Stimulated activated naive CD8-positive, alpha-beta T cell treated with anti-CD3 and anti-CD28 coated beads, Interleukin-15, Interleukin-2, amounts not matched to agents 100 U/mL and 50 U/mL, for 24 hours (primary cell): ENCODE measurements at regions not wholly inside any gene's neighbourhood (a gene's known extent, or its start where the extent isn't known, plus 50 kb on each side); places are given as distances from the start of the nearest gene placed in this dataset.

Experiments
- ATAC-seq: fragments of 150-1000 bp; cut with Tn5 transposase; one replicate; pipeline ENCODE4 v1.10.0; 2021
- DNase-seq: peaks from one replicate; pipeline ENCODE4 v3.0.0; 2021

DNA sequence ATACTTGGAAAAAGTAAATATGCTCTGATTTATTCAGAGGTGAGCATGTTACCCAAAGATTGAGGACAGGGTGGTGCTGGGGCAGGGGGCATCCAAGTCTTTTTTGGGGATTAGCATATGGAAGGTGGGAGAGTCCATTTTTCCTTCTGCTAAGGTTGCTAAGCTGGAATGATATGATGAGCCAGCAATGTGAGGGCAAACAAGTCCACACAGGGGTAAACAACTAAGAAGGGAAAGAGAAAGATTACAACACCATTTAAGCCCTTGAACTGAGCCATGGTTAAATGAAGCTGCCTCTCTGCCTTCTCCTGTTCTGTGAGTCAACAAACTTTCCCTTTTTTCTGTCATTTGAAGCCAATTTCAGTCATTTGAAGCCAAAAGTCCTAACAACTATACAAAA, 89.0 kb downstream of the RPL22L1 start:
- no peak for ATAC-seq
- no peak for DNase-seq

DNA sequence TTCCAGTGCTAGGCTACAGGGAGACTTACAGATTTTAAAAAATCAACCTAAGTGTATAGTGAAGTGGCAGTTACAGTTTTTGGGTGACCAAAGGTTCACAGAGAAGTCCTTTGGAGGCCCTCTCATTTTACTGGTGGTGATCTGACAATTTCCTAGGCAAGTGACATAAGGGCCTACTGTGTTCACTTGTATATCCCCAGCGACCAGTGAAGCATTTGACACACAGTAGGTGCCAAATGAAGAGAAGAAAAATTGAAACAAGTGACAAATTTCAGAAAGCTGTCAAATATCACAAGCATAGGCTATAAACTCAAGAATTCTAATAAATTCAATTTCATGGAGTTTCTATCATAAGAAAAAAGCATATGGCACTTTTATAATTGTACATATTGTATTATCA, 89.5 kb downstream of the RPL22L1 start:
- ATAC-seq (no peak), DNase-seq (no peak)

DNA sequence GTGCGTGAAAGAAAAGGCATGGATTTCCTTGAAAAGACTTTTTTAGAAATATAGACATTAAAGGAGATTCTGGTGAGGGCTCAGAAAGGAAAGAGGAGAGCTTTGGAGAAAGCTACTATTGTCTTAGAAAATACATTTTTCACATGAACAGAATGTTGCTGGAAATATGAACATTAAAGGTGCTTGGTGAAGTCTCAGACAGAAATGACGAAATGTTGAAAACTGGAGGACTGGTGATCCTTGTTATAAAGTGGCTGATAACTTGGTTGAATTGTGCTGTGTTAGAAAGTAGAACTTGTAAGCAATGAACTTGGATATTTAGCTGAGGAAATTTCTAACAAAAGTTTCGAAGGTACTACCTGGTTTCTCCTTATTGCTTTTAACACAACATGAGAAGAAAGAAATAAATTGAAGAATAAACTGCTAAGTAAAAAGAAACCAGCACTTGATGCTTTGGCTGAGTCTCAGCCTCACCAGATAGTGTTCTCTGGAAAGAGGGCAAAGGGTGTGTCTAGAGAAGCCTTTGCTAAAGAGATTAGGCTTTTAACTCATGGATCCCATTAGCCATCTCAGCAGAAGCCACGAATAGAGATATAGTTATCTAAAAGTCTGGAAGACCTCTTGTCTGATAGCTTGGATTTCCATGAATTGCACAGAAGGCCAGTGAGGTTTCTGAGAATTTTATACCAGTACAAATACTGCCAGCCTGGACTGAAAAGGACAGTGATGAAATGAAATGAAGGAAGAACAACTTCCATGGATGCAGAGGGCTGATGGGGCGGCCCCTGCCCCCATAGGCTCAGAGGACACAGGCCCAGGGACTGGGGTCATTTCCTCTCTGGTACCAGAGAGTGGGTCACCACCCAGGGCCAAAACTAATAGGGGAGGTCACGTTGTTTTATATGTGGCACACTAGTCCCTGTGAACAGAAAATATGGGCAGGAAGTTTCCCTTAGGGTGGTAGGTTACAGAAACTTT, 91.5 kb downstream of the RPL22L1 start:
- no peak for DNase-seq
- no peak for ATAC-seq

DNA sequence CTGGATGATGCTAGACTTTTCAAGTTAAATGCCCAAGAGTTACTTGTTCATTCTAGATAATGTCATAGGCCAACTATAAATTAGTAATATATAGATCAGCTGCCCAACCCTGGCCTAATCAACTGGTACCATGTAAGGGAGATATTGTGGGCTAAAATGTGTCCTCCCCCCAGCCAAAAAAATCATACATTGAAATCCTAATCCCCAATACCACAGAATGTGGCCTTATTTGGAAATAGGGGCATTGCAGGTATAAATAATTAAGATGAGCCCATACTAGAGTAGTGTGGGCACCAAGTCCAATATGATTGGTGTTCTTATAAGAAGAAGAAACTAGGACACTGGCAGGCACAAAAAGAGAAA, 92.5 kb downstream of the RPL22L1 start:
- DNase-seq (no peak), ATAC-seq (no peak)

DNA sequence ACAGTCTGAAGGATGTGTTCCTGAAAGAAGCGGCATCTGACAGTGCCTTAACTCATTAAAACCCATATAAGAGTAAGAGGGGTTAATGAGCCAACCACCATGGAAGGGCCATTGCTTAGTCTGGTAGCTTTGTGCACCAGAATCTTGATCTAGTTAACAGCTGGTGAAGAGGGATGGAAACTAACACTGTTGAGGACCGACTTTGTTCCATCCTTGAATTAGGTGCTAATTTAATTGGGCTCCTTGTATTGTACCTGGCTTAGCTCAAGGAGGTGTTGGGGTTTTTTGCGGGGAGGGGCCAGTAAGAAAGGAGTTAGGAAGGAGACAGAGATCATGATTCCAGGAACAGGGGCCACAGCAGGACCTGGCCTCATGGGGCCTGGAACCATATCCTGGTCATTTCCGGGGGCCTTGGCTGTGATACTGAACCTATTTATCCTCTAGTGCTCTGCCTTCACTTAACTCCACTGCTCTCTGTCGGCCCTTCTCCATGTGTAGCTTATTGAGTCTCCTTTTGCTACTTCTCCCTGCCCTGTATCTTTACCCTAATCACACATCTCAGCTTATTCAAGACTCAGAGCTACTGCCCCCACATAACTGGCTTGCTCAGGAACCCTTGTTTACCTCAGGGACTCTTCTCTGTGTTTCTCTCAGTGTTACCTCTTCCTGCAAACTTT, 93.0 kb downstream of the RPL22L1 start:
- no peak for ATAC-seq
- DNase-seq = no peak

DNA sequence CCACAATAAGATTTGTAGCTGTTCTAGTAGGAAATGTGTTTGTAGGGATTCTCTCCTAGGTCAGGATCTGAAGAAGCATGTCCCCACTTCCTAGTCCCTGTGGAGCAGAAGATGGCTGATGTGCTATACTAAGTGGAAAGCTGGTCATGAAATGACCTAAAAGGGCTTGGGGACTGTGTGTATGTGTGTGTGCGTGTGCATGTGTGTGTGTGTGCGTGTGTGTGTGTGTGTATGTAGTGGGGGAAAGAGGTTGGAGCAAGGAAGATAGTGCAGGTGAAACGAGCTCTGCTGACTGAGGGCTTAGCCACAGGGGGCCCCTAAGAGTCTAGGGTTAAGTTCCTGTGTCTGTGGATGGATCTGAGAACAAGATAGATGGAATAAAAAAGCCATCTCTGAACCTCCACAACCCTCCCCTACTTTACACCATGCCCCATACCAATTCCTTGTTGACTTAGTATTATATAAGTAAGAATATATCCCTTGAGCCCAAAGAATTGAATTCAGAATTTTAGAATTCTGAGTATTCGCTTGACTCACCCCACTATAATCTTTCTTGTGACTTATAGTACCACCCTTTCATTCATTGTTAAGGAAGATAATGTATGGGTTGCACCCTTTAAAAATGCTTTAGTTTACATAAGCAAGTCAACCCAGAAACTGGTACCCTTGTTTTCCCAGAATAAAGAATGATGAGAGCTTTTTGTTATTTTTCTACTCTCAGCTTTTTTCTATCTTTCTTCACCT, 96.1 kb downstream of the RPL22L1 start:
- DNase-seq (no peak), ATAC-seq (no peak)

DNA sequence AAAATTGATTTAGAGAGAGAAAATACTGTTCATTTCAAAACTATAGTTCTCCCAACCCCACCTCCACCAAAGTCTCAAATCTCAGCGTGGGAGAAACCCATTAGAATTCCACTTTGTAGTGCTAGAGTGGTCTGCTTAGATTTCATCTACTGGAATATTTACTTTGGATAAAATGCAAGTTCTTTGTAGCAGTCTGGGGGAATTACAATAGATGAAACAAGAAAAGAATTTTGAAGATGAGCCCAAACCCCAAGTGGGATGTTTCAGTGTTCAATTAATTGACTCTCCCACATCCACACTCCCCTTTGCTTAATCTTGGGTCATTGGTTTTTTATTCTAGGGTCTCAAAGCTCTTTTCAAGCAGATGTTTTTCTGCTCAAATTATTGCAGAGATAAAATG, 97.8 kb downstream of the RPL22L1 start:
- ATAC-seq (no peak), DNase-seq (no peak)

DNA sequence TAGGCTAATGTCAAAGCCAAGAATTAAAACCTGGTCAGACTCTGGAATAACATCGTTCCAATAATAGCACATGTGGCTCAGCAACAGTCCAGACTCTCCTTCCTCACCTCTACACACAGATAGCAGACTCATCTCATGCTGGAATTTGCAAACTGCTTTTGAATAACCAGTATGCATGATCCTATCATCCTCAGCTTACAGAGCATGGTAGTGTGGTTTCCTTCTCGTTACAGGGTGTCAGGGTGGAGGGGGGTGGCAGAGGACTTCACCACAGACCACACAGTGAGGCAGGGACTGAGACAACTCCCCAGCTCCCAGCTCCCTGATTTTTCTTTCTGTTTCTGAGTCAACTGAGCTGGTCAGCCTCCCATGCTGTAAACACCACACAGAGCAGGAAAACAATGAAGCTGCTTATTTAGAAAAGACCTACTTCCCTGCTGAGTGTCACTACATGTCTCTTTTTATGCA, 101.6 kb downstream of the RPL22L1 start:
- ATAC-seq = no peak
- no peak for DNase-seq

DNA sequence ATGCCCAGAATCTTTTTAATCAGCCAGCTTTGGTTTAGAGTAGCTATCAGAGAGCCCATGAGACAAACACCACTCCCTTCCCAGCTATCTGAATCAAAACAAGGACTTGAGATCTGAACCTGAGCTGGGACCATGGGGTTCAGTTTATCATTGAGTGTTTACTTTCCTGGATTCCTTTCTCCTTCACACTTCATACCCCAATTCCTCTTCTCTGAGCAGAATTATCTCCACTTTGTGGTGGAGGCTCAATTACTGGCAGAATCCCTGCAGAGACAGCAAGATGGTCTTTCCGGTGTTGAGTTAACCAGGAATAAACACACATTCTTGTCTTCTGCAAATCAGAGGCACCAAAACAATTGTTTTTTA, 102.4 kb downstream of the RPL22L1 start:
- DNase-seq (no peak), ATAC-seq (no peak)

DNA sequence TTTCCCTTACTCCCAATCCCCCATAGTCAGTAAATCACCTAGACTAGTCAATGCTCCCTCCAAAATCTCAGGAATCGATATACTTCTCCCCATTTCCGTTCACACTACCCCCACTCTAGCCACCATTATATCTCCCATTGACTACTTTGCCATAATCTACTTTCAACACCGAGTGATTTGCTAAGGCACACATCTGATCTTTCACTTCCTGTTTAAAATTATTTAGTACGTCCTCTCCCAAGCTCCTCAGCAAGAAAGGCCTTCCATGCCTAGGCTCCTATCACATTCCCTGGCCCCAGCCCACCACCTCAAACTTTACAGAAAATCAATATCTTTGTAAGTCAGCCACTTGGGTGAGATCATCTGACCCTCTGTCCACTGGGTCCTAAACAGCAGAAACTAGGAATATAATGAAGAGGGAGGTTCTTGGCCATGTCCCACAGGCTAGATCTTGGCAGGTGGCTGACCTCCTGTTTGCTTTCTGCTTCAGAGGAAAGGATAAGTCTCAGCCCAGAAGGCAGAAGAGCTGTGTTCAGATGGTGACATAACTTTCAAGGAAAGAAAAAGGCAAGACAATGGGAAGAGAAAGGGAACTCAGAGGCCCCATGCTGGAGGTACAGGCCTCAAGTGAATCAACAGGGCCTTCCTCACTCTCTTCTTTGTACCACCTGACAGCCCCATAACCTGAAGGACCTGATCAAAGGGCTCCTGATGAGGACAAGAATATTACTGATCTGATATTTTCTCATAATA, 103.0 kb downstream of the RPL22L1 start:
- ATAC-seq (no peak), DNase-seq (no peak)

DNA sequence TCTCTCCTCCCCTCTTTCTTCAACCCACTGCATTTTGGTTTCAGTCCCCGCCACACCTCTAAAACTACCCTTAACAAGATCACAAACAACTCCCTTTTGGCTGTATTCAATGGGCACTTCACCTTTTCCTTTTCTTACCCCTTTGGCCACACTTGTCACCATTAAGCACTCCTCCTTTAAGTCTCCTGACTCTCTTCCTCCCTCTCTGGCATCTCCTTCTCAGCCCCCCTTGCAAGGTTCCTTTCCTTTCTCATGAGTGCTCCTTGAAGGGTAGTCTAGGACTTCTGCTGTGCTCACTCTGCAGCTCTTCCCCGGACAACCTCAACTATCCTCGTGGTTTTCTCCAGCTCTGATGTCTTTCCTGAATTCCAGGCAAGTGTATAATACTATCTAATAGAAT, 103.7 kb downstream of the RPL22L1 start:
- ATAC-seq = no peak
- no peak for DNase-seq

DNA sequence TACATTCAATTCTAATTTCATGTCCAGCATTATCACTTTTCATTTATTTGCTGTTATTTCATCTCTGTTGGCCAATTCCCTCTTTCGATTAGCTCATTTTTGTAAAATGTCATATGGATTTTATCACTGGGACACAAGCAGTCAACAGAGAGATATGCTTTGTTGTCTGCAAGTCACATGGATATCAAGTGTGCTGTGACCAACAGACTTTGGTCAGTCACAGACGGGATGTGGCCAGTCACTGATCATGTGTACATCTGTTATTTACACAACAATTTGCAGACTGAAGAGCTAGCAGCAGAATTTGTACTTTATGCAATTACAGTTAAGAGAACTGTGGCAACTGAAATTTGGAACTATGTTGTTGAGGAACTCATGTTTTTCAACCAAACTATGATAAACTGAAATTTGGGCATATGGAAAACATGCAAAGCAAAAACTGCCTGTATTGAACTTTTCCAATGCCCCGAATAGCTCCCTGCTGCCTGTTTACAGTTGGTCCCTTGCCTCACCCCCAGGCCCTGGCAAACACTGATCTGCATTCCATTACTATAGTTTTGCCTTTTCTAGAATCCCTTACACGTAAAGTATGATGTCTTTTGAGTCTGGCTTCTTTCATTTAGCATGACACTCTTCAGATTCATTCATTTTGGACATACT, 104.4 kb downstream of the RPL22L1 start:
- DNase-seq (no peak), ATAC-seq (no peak)

DNA sequence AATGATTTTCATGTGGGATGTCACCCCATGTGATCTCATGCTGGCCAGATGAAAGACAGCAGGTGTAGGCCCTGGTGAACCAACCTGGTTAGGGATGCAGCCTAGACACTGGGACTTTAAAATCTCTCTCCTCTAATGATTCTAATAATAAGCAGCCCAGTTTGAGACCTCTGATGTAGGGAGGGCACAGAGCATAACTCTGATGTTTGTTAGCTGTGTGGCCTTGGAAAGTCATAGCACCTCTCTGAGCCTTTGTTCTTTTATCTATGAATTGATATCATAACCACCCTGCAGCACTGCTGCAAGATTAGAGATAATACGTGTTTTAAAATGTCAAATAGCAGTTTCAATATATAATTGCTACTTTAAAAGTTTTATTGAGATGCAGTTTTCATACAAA, 106.0 kb downstream of the RPL22L1 start:
- DNase-seq = no peak
- ATAC-seq = no peak

DNA sequence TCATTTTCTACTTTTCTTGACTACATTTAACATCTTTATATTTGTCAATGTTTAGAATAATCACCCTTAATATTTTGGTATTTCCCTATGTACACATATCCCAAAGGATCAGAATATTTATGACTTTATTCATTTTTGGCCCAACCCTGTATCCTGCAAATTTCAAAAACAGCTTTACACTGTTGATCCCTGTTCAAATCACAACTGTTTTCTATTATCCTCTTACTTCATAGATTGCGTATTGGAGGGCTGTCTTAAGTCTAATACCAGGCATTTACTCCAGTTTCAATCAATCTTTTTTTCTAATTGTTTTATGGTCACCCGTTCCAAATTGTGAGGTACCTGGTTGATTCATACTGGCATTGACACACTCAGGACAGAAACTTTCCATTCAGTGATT, 107.9 kb downstream of the RPL22L1 start:
- no peak for ATAC-seq
- no peak for DNase-seq

DNA sequence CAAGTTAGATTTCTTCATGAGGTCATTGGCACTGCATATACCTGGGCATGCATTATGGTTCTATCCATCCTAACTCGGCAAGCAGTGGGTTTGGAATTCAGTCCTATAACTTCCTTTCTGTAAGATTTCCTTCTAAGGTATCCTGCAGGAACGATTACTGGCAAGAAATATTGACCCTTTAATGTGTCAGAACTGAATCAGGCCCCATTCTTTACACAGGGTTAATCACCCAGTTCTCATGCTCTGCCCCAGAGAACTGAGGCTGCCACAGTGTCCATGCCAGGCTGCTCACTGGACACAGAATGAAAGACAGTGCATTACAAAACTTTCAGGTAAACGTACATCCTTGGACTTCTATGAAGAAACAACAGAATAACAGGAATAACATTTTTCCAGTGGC, 108.9 kb downstream of the RPL22L1 start:
- DNase-seq = no peak

DNA sequence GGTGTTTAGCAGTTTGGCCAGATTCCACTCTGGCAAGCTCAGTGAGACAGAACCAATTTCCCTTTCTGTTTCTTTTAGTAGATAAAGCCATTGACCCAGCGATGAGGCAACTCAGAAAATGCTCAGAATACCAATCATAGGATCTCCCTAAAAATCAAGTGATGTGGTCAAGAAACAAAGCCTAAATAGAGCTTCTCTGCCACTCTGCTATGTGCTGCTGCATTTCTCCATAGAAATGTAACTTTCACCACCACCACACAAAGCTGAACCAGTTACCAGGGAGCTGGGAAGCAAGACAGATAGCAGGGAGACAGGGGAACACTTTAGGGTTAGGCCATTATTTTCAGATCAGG, 109.8 kb downstream of the RPL22L1 start:
- no peak for ATAC-seq
- no peak for DNase-seq

More for the DNA sequence above, 108.9 kb downstream of the RPL22L1 start:
- ATAC-seq = no peak

DNA sequence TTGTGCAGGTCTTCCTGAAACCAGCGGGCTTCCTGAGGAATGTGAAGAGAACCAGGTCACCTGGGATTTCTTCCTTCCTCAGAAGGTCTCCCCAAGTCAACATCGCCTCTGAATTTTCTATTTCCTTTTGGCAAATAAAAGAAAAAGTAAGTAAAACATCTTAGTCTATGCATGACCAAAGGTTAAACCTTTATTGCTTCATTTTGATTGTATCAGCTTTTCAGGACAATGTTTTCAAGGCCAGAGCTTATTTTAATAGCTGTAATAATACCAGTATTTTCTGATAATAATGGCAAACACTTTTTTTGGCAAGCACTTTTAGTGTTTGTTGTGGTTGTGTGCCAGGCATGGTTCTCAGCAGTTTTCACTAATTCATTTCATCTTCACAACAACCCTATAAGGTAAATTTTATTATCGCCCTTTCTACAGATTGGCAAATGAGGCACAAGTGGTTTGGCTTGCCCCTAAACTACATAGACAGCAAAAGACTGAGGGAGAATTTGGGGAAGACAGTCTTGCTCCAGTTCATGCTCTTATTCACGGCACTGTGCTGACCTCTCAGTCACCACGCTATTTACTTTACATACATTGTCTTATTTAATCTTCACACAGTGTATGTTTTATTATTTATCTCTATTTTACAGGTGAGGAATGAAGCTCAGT, 110.4 kb downstream of the RPL22L1 start:
- ATAC-seq = no peak
- no peak for DNase-seq

DNA sequence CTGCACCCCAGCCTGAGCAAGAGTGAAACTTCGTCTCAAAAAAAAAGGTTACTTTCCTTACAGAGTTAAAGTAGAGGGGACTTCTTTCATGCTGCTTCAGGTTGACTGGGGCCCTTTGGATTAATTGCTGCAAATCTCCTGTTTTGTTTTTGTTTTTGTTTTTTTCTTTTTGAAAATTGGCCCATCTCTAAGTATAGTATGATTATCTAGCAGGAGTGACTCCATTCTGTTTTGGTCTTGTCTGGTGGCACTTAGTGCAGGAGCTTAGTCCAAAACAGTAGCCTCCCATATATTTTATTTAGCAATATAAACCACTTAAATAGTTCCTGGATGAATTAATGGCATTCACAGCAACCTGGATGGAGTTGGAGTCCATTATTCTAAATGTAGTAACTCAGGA, 113.0 kb downstream of the RPL22L1 start:
- no peak for ATAC-seq
- DNase-seq = no peak

DNA sequence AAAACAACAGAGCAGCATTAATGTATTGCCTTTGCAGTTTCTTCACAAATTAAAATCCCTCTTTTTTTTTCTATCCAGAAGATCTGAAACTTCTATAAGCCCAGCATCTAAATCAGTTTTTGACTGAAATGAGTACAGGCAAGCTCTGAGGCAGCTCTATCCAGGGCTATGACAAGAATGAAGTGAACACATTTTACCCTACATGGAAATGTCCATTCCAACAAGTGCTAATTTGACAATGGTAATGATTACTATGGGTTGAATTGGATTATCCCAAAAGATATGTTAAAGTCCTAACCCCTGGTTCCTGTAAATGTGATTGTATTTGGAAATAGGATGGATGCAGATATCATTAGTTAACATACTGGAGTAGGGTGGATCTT, 115.7 kb downstream of the RPL22L1 start:
- no peak for ATAC-seq
- no peak for DNase-seq

DNA sequence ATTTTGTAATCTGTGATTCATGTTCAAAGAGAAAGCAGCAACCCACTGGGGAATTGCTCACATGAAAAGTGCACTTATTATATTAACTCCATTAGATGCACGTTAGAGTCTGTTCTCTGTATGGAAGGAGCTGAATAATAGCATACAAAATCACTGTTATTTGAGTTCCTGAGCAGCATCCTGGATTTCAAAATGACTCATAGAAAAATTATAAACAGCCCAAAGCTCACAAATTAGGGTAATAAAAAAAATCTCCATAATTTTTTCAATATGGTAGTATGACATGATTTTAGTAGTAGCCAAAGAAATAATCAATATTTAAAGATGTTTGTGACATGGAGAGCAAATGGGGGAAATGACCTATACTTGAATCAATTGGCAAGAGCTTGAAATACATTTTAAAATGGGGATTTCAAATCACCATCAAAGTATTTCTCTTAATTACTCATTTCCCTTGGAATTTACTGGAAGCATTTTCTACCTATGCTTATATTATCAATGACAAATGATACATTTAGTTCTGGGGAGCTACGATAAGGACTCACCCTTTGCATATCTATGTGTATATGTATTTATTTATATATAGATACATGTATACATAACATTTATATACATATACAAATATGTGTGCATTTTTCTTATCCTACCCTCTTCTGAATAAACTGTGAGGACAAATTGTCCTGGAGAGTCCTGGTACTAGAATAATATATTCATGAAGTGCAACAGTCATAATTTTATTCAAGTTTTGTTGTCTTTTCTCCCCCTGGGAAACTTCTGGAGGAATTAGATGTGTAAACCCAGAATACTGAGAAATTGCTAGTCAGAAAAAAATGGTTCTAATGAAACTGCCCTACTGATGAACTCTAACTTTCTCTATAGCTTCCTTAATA, 116.3 kb downstream of the RPL22L1 start:
- DNase-seq = no peak
- no peak for ATAC-seq
